ENCODE measurements at regions not wholly inside any gene's neighbourhood (a gene's known extent, or its start where the extent isn't known, plus 50 kb on each side); places are given as distances from the start of the nearest gene placed in this dataset.

GRCh38 chr4:54915276-54915675 lies 210.1 kb downstream of the KDR start:
- no peak for DNase-seq

- DNase-seq: no peak
These were observed 210.6 kb downstream of the KDR start for GRCh38 chr4:54914781-54915180.

- DNase-seq: no peak
These were observed 211.5 kb downstream of the KDR start for GRCh38 chr4:54913751-54914526.

DNA sequence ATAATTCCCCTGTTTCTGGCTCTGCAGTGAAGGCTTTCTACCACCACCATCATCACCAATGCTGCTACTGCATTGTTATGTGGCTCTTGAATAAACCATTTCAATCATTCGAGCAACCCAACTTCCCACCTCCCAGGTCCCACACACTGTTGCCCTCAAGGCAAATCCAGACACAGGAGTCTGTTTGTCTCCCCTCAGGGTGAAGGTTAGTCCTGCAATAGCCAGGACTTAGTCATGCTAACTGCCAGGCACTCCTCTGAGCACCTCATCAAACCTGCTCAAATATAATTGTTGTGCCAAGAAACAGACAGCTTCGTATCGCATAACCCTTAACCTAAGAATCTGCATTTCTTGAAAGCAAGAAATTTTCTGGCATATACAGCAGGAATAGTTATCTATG lies 213.2 kb downstream of the KDR start:
- DNase-seq: no peak

DNA sequence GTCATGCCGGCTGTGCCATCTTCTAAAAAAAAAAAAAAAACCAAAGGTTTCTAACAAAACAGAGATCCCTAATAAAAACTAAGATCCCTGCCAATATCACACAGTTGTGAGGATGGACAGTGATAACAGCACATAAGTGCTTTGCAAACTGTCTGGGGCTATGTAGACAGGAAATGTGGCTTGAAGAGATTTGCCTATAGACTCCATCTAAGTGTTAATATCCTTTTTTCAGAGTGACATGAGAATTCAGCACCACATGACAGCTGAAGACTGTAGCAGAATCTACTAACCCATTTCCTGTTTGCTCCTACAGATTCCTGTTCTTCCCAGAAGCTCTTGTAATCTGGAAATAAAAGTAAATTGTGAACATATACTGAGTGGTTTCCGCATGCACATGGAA lies 215.4 kb downstream of the KDR start:
- DNase-seq: no peak

- no peak for DNase-seq
These were observed 216.6 kb downstream of the KDR start for GRCh38 chr4:54908763-54909162.

GRCh38 chr4:54904953-54905352 lies 220.4 kb downstream of the KDR start:
- DNase-seq: no peak

GRCh38 chr4:54902976-54903375 lies 222.4 kb downstream of the KDR start:
- DNase-seq: no peak

DNA sequence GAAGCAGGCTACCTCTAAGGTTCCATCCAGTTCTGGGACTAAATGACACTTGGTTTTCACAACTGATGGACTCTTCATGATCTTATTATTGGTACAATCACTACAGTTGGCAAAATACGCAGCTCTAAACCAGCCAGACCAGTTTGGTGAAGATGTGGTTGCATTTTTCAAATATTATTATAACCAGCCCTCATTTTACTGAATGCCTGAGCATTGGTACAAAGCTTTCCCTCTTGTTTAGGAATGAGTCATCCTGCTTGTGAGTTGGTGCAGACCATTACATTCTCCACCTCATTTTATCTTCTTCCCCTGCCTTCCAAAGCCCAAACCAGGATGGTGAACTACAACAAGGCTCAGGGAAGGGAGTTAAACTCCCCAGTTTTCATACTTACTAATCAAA lies 223.1 kb downstream of the KDR start:
- no peak for DNase-seq

GRCh38 chr4:54901202-54901601 lies 224.2 kb downstream of the KDR start:
- no peak for DNase-seq

- no peak for DNase-seq
These were observed 226.6 kb downstream of the KDR start for GRCh38 chr4:54898656-54899340.

DNA sequence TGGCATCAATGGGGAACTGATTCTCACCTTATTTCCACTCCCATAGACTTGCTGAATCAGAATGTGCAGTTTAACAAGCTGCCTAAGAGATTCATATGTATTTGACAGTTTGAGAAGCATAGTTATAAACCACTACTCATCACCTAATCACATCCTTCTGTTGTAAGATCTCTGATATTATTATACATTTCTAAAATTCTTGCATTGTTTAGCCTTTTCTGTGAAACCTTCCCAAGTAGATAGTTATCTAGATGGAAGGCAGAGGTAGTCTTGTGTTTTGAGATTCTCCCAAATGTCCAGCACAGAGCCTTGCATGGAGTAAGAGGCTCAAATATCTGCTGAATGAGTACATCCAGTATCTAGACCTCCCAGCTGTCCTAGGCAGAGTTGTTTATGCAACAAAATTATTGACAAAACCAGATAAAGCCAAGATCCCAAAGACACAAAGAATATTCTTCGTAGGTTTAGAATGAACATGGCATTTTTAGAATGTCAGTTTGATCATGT lies 227.3 kb downstream of the KDR start:
- DNase-seq: no peak

- DNase-seq: no peak
These were observed 227.8 kb downstream of the KDR start for GRCh38 chr4:54897590-54897989.

GRCh38 chr4:54882616-54883015 lies 224.9 kb downstream of the KIT start:
- DNase-seq: no peak

DNA sequence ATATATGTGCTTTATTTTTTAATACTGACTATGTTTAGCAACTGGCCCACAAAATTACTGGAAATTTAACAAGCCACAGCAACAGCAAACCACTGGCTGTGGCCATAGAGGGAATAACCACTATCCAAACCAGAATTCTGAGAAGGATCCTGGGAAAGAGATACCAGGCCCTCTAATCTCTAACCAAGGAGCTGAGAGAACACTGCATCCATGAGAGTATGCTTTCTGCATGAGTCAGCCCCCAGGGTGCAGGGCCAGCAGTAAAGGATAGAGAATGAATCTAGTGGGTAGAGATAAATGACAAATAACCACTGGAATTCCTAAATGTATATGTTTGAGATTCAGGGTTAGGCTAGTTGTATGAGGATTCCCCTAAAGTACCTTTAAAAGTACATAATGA lies 221.8 kb downstream of the KIT start:
- DNase-seq: no peak

GRCh38 chr4:54877006-54877405 lies 219.2 kb downstream of the KIT start:
- DNase-seq: no peak

- DNase-seq: no peak
These were observed 214.5 kb downstream of the KIT start for GRCh38 chr4:54872261-54872660.

GRCh38 chr4:54863571-54864255 lies 206.0 kb downstream of the KIT start:
- DNase-seq: no peak

DNA sequence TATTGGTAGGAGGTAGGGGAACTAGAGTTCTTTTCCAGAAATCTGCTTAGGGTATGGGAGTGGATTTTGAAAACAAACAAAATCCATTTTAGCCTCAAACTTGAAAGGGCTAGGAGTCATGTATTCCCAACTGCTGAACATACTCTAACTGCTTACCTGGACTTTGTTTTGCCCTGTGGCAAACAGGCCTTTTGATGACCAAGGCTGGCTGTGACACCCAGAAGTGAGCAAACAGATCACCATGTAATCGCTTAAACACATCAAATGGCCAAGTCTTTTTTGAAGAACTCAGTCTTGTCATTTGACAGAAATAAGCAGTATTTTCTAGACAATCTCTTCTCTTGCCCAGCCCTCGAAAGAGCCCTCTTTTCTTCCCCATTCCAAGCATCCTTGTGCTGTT lies 203.4 kb downstream of the KIT start:
- DNase-seq: no peak

DNA sequence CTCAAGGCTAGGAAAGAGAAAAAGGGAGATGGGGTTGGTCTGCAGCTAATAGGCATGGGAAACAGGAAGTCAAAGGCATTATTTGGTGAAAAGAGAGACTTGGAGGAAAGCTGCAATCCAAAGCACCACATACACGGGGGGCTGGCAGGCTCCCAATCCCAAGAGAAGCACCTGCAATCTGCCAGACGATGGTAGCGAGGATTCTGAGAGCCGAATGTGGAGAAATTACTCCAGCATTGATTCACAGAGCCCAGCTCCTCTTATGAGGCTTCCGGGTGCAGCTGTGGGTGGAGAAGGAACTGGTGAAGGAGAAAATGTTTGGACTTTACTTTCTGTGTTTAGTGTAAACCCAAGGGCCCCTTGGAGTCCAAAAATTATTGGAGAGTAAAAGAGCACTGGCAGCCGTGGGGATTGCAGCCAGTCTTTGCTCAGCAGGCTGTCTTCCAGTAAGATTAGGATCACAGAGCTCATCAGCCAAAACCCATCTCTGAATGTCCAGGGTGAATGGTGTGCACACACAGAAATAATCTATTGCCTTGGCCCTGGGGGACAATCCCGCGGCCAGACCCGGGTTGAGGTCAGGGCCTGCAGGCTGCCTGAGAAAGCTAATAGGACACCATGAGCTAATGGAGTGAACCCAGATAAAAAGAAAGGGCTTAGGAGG lies 197.6 kb downstream of the KIT start:
- no peak for DNase-seq

- no peak for DNase-seq
These were observed 194.8 kb downstream of the KIT start for GRCh38 chr4:54852602-54853001.

DNA sequence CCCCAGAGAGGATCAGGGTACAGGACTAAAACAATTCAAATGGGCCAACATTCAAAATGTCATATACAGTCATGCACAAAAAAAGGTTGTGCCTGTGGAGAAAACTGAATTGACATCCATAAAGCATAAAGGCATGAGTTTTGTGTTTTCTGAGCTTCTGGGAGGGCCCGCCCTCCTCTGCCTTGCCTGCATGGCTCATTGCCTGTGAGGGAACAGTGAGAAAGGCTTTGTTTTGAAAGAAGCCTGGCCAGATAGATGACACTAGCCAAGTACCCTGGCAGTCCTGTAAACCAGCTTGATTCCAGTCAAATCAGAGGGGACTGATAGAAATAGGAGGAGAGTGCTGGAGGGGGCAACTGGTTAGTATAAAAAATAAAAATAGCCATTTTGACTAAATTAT lies 194.3 kb downstream of the KIT start:
- DNase-seq: no peak

- DNase-seq: no peak
These were observed 187.2 kb downstream of the KIT start for GRCh38 chr4:54844911-54845310.

All from T-helper 2 cell (primary cell).